Ascending aorta (tissue), 2 donors: ENCODE measurements at regions not wholly inside any gene's neighbourhood (a gene's known extent, or its start where the extent isn't known, plus 50 kb on each side); places are given as distances from the start of the nearest gene placed in this dataset.

Experiments used
- DNase-seq, 2 donors: peaks; one replicate each; pipeline ENCODE4 v3.0.0-alpha.2; 2019; ENCODE audit warnings: low spot score in 2 of 2
- H3K27ac ChIP-seq, 2 donors: fragments of 200-600 bp; sonication (generic); one replicate each; pipeline ENCODE4 v1.5.1; 2016 to 2017; ENCODE audit warnings: mild to moderate bottlenecking in 1 of 2
- H3K27me3 ChIP-seq: fragments of 200-600 bp; sonication (generic); one replicate; pipeline ENCODE4 v1.5.1; 2017
- H3K36me3 ChIP-seq, 2 donors: fragments of 200-600 bp; sonication (generic); one replicate each; pipeline ENCODE4 v1.5.1; 2016
- H3K4me1 ChIP-seq, 2 donors: fragments of 200-600 bp; sonication (generic); one replicate each; pipeline ENCODE4 v1.5.1; 2016 to 2017; ENCODE audit warnings: mild to moderate bottlenecking in 1 of 2
- H3K4me3 ChIP-seq, 2 donors: fragments of 200-600 bp; sonication (generic); one replicate each; pipeline ENCODE4 v1.5.1; 2016 to 2017; ENCODE audit warnings: mild to moderate bottlenecking in 1 of 2
- H3K9me3 ChIP-seq, 2 donors: fragments of 200-600 bp; sonication (generic); one replicate each; pipeline ENCODE4 v1.5.1; 2016
- CTCF ChIP-seq, 3 experiments: fragments of 200-600 bp in 2 of 3; fragments of 450-650 bp in 1 of 3; sonication (generic) in 2 of 3; IDR thresholded peaks; one replicate each; pipeline ENCODE4 v1.5.1; 2016 to 2019; ENCODE audit warnings: antibody characterized with exemption in 3 of 3, mild to moderate bottlenecking in 1 of 3, moderate library complexity in 1 of 3
- intact Hi-C: fragments of 100-400 bp; cut with DNase I; formaldehyde crosslinking; loops from one replicate; pipeline ENCODE4 v1.15.1; 2023

- DNase-seq: no peak
- H3K4me3 ChIP-seq: no peak overlapping the region
- H3K4me1 ChIP-seq: no peaks in the 10 kb centered on the region
- intact Hi-C loops: no loop called here
- no peaks in the 10 kb centered on the region for H3K27me3 ChIP-seq
- H3K36me3 ChIP-seq: no peaks in the 10 kb centered on the region
- no peaks in the 10 kb centered on the region for H3K9me3 ChIP-seq
- TF ChIP-seq CTCF (IDR thresholded peaks at IDR 0.05): no peak
- H3K27ac ChIP-seq: no peak overlapping the region
Measured at GRCh38 chr7:138307633-138308032, 152.4 kb upstream of the TRIM24 start.

- Histone ChIP-seq H3K27ac (no peak overlapping the region), H3K9me3 (no peaks in the 10 kb centered on the region), H3K4me3 (no peak overlapping the region), H3K27me3 (no peaks in the 10 kb centered on the region), H3K36me3 (no peaks in the 10 kb centered on the region), H3K4me1 (no peaks in the 10 kb centered on the region)
- TF ChIP-seq CTCF (IDR thresholded peaks at IDR 0.05): no peak
- intact Hi-C loops: no loop called here
- DNase-seq: no peak
Measured at GRCh38 chr7:138308136-138308535, 151.9 kb upstream of the TRIM24 start.

- intact Hi-C loops: no loop called here
- H3K36me3 ChIP-seq: no peaks in the 10 kb centered on the region
- H3K4me1 ChIP-seq: no peaks in the 10 kb centered on the region
- H3K27me3 ChIP-seq: no peaks in the 10 kb centered on the region
- no peak for TF ChIP-seq CTCF (IDR thresholded peaks at IDR 0.05)
- H3K9me3 ChIP-seq: no peaks in the 10 kb centered on the region
- no peak overlapping the region for H3K4me3 ChIP-seq
- no peak overlapping the region for H3K27ac ChIP-seq
- no peak for DNase-seq
Measured at GRCh38 chr7:138309186-138309585, 150.9 kb upstream of the TRIM24 start.

- H3K4me1 ChIP-seq: no peaks in the 10 kb centered on the region
- H3K27me3 ChIP-seq: no peaks in the 10 kb centered on the region
- H3K36me3 ChIP-seq: no peaks in the 10 kb centered on the region
- no peak overlapping the region for H3K27ac ChIP-seq
- H3K4me3 ChIP-seq: no peak overlapping the region
- no peak for DNase-seq
- H3K9me3 ChIP-seq: no peaks in the 10 kb centered on the region
- intact Hi-C loops: no loop called here
- TF ChIP-seq CTCF (IDR thresholded peaks at IDR 0.05): no peak
Measured at GRCh38 chr7:138313829-138314178, 146.3 kb upstream of the TRIM24 start.

- Histone ChIP-seq H3K27me3 (no peaks in the 10 kb centered on the region), H3K4me3 (no peak overlapping the region), H3K4me1 (no peaks in the 10 kb centered on the region), H3K36me3 (no peaks in the 10 kb centered on the region), H3K9me3 (no peaks in the 10 kb centered on the region), H3K27ac (no peak overlapping the region)
- DNase-seq: no peak
- intact Hi-C loops: no loop called here
- no peak for TF ChIP-seq CTCF (IDR thresholded peaks at IDR 0.05)
Measured at GRCh38 chr7:138316421-138317043, 143.5 kb upstream of the TRIM24 start.

GRCh38 chr7:138317044-138317596 is 142.9 kb upstream of the TRIM24 start:
- DNase-seq: no peak
- Histone ChIP-seq H3K4me3 (no peak overlapping the region), H3K27me3 (no peaks in the 10 kb centered on the region), H3K4me1 (no peaks in the 10 kb centered on the region), H3K9me3 (no peaks in the 10 kb centered on the region), H3K27ac (no peak overlapping the region), H3K36me3 (no peaks in the 10 kb centered on the region)
- no peak for TF ChIP-seq CTCF (IDR thresholded peaks at IDR 0.05)
- intact Hi-C loops: no loop called here
